SH-SY5Y (cell line): ENCODE measurements at regions not wholly inside any gene's neighbourhood (a gene's known extent, or its start where the extent isn't known, plus 50 kb on each side); places are given as distances from the start of the nearest gene placed in this dataset.

Experiments used
- GATA2 ChIP-seq: IDR thresholded peaks from 2 replicates; pipeline ENCODE4 v1.6.1; 2011; ENCODE audit warnings: mild to moderate bottlenecking, low read depth, low read length
- GATA3 ChIP-seq: IDR thresholded peaks from 2 replicates; pipeline ENCODE4 v1.6.1; 2011; ENCODE audit warnings: low read depth, mild to moderate bottlenecking, low read length, moderate library complexity

- TF ChIP-seq GATA3: no peak
- no peak for TF ChIP-seq GATA2
Observed at GRCh38 chr14:55942826-55943225, 175.4 kb upstream of the PELI2 start.
